NCI-H2107 treated with DMSO at 0.1 percent for 48 hours (cell line): ENCODE measurements at regions not wholly inside any gene's neighbourhood (a gene's known extent, or its start where the extent isn't known, plus 50 kb on each side); places are given as distances from the start of the nearest gene placed in this dataset.
A peak's percentile ranks its signal among the peaks of the same experiment; 100 is the strongest.

Experiments
- DNase-seq: peaks from one replicate; lab custom pipeline; 2025; ENCODE audit not compliant: unreplicated experiment; lab: John Stamatoyannopoulos, UW

- no peak for DNase-seq
These were observed 286.1 kb upstream of the ESRRG start for GRCh38 chr1:217009376-217009775.

- no peak for DNase-seq
These were observed 281.7 kb upstream of the ESRRG start for GRCh38 chr1:217004776-217005436.

DNA sequence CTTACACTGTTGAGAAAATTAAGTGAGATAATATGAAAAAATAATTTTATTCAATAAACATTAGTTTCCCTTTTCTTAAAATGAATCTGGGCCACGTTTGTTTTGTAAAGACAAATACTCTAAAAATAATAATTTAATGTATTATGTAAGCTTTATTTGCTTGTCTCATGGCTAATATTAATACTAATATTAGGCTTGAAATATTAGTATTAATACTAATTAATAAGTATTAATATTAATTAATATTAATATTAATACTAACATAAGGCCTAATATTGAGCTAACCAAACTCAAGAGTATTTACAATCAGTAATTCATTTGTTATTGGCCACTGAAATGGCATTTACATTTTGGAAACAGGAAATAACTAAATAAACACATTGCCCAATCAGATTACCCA lies 280.1 kb upstream of the ESRRG start:
- no peak for DNase-seq

GRCh38 chr1:216997831-216998230 lies 274.6 kb upstream of the ESRRG start:
- DNase-seq: no peak

DNA sequence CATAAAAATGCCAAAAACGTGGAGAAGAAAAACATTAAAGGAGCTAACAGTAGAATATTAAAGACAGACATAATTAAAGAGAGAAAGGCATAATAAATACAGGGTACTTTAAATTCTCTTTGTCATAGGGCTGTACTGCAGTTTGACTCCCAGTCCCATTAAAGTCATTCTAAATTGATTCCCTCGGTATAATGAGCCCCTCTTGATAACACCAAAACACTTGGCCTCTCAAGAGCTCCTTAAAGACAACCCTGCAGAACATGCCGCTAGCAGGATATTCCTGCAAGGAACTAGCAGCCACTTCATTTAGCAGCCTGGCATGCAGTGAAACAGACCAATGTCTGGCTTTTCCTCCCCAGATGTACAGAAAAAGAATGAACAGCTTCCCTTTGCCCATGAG lies 273.8 kb upstream of the ESRRG start:
- no peak for DNase-seq

- no peak for DNase-seq
These were observed 261.3 kb upstream of the ESRRG start for GRCh38 chr1:216984536-216984935.

GRCh38 chr1:216983823-216984222 lies 260.6 kb upstream of the ESRRG start:
- DNase-seq: no peak

- no peak for DNase-seq
These were observed 238.3 kb upstream of the ESRRG start for GRCh38 chr1:216961516-216961915.

GRCh38 chr1:216960716-216961115 lies 237.5 kb upstream of the ESRRG start:
- DNase-seq: no peak

DNA sequence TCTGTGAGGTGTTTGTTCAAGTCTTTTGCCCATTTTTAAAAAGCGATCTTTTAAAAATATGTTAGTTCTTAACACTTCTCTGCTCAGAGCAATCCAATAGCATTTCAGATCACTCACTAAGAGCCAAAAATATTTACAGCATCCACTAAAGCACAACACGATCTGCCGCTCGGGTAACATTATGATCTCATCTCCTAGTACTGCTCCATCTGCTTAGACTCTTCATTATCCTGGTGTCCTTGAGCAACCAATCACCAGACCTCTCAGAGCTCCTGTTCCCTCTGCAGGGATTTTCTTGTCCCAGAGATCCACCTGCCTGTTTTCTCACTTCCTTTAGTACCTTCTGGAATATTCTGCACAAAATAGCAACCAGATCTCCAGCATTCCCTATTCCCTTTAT lies 235.3 kb upstream of the ESRRG start:
- no peak for DNase-seq

GRCh38 chr1:216953495-216953894 lies 230.3 kb upstream of the ESRRG start:
- no peak for DNase-seq

DNA sequence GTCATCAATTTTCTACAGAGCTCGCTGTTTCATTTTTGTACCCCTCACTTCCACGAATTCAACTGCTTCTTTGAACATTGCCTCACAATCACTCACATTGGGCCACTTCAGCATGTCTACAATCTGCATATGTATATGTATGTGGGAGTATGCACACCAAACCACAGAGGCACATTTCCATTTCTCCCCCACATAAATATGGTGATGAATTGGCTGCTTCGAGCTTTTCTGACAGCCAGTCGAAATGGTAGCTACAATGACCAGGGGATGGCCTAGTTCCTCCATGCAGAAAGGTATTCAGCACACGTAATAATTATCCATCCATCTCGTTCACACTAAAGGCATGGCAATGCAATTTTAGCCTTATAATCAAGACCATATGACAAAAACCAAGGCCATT lies 229.6 kb upstream of the ESRRG start:
- DNase-seq: no peak

- no peak for DNase-seq
These were observed 222.4 kb upstream of the ESRRG start for GRCh38 chr1:216945538-216946080.

GRCh38 chr1:216944864-216945510 lies 221.8 kb upstream of the ESRRG start:
- DNase-seq: no peak

DNA sequence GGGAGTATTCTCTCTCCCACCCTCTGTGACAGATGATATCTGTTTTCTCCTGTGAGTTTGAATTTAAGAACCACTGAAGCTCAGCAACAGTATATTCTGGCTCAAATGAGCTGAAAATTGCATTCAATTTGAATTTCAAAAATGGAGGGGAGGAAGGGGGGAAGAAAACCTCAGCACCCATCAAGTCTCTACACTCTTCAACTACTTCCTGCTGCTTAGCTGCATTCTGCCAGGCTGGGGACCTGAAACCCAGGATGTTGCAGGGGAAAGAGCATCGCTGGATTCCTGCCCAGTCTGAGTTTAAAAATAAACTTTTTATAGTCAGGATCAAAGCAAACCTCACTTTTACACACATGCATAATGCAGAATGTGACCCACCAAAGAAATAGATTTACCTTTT lies 214.3 kb upstream of the ESRRG start:
- DNase-seq: no peak

GRCh38 chr1:216936779-216937178 lies 213.6 kb upstream of the ESRRG start:
- DNase-seq: no peak

GRCh38 chr1:216935901-216936300 lies 212.7 kb upstream of the ESRRG start:
- DNase-seq: no peak

GRCh38 chr1:216932424-216932823 lies 209.2 kb upstream of the ESRRG start:
- DNase-seq: no peak

DNA sequence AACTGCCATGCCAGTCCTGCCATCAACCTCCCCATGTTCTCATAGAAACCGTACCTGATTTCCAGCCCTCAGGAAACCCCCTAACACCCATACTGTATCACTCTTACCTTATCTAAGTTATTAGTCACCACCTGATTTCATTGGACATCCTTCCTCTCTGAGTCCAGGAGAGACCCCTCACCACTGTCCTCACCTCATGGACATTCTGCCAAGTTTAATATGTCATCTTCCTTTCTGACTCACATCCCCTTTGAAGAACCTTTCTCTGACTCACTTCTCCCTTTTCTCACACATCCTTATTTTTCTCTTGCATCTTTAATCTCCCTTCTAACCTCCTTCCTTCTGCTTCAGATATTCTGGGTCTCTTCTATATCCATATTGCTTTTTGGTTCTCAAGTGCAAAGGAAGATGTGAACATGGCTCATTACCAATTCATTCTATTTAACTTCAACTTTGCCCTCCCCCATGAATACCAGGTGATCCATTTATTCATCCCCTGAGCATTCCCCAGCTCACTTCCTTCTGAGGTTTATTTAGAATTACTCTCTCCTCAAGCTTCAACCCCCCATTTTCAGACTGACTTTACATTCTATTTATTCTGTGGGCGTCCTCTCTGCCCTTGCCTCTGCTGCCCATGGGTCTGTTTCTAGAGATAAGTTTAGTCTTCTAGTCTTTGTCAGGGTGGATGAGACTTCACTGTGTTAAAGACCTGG lies 206.8 kb upstream of the ESRRG start:
- DNase-seq: no peak

DNA sequence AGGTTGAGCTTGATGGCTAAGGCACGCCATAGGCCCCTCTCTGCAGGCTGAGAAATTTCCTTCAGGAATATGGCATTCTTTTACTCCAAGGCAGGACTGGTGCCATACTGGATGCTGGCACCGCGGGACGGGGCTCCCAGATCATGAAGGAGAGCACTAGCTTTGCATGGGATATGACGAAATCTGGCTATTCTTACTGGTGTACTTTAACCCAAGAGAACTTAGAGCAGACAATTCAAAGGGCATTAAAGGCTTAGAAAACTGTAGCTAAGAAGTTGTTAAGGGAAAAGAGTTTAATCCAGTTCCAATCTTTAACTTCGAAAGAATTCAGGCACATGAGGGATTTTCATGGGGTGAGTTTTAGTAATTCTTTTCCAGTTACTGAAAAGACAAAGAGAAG lies 204.4 kb upstream of the ESRRG start:
- DNase-seq: no peak

DNA sequence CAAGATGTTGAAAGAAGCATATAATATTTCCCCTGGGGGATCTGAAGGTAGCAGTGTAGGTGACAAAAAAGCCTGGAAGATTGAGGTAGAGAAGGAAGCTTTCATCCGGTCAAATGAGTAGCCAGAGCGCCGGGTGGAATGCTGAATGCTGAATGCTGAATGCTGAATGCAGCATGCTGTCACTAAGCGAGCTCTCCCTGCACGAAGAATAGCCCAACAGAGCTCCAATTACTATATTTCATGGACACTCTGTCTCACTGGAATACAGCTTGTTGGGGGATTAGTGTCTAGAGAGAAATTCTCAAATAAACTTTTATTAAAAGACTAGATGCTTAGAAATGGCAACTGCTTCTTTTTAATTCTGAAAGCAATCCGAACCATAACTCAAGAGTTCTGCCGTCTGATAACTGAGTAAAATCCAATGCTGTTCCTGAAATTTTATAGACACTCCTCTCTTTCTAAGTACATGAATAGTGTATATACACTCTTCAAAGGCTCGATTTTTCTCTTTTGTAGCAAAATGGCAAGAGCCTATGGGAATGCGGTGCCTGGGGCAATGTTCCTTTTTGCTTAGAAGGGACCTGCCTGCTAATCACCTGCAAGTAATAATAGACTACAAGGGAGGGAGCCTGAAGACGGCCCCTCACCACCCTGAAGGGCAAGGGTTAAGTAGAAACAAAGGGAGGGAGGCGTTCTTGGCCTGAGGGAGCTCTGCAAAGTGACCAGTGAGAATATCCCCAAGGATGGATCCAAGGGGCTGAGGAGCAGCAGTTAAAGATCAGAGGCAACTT lies 203.7 kb upstream of the ESRRG start:
- peak; percentile 60 for DNase-seq
